K562 (cell line): ENCODE measurements at regions not wholly inside any gene's neighbourhood (a gene's known extent, or its start where the extent isn't known, plus 50 kb on each side); places are given as distances from the start of the nearest gene placed in this dataset.

Experiments
- CBFA2T3 ChIP-seq: fragments of 450-650 bp; IDR thresholded peaks from 2 replicates; pipeline ENCODE4 v1.6.1; 2017
- CBX3 ChIP-seq, 2 experiments: IDR thresholded peaks; 1 replicate in 1 of 2; 2 replicates in 1 of 2; pipeline ENCODE4 v1.6.1; 2012; ENCODE audit warnings: inconsistent platforms in 2 of 2, low read length in 2 of 2, borderline replicate concordance in 1 of 2, control low read depth in 1 of 2
- CCAR2 ChIP-seq: fragments of 200-400 bp; formaldehyde crosslinking; IDR thresholded peaks from 2 replicates; pipeline ENCODE4 v1.6.1; 2017; ENCODE audit warnings: mild to moderate bottlenecking, low read depth, low read length
- CREB3L1 ChIP-seq: fragments of 450-650 bp; IDR thresholded peaks from 2 replicates; pipeline ENCODE4 v1.6.1; 2014; ENCODE audit warnings: low read depth, mild to moderate bottlenecking, moderate library complexity, borderline replicate concordance
- DACH1 ChIP-seq: fragments of 450-650 bp; IDR thresholded peaks from 2 replicates; pipeline ENCODE4 v1.6.1; 2018; ENCODE audit not compliant: partially characterized antibody
- HMGN3 ChIP-seq: IDR thresholded peaks from 2 replicates; pipeline ENCODE4 v1.6.1; 2011; ENCODE audit warnings: borderline replicate concordance, low read depth, mild to moderate bottlenecking, mixed read lengths, low read length; ENCODE audit not compliant: insufficient read length; ENCODE audit errors: extremely low read depth
- L3MBTL2 ChIP-seq: fragments of 450-650 bp; IDR thresholded peaks from 2 replicates; pipeline ENCODE4 v1.6.1; 2016; ENCODE audit warnings: mild to moderate bottlenecking, moderate library complexity
- MED1 ChIP-seq: sonication (generic); formaldehyde crosslinking; IDR thresholded peaks from 2 replicates; pipeline ENCODE4 v1.8.1; 2023; ENCODE audit warnings: missing genetic modification reagents, borderline replicate concordance
- MEIS2 ChIP-seq: fragments of 450-650 bp; IDR thresholded peaks from 2 replicates; pipeline ENCODE4 v1.6.1; 2014; ENCODE audit warnings: mild to moderate bottlenecking; ENCODE audit not compliant: partially characterized antibody
- NFIC ChIP-seq: fragments of 450-650 bp; IDR thresholded peaks from 2 replicates; pipeline ENCODE4 v1.6.1; 2017; ENCODE audit warnings: mild to moderate bottlenecking, inconsistent platforms
- NFRKB ChIP-seq: fragments of 450-650 bp; IDR thresholded peaks from 2 replicates; pipeline ENCODE4 v1.6.1; 2016; ENCODE audit warnings: low read depth
- NR3C1 ChIP-seq: sonication (generic); formaldehyde crosslinking; IDR thresholded peaks from 2 replicates; pipeline ENCODE4 v1.8.1; 2022; ENCODE audit warnings: missing genetic modification reagents
- PRPF4 ChIP-seq: fragments of 200-400 bp; formaldehyde crosslinking; IDR thresholded peaks from one replicate; pipeline ENCODE4 v1.6.1; 2017; ENCODE audit warnings: low read length, low read depth, mild to moderate bottlenecking; ENCODE audit not compliant: insufficient read depth, poor library complexity, severe bottlenecking
- RAD21 ChIP-seq, 2 experiments: fragments of 250-450 bp in 1 of 2; fragments of 450-650 bp in 1 of 2; sonication (Bioruptor Pico) in 1 of 2; formaldehyde crosslinking in 1 of 2; IDR thresholded peaks in 1 of 2; conservative IDR thresholded peaks in 1 of 2; 2 replicates each; pipeline versions ENCODE4 v1.4.0 to v1.8.0; 2020 to 2022; ENCODE audit warnings: mild to moderate bottlenecking in 2 of 2, moderate library complexity in 1 of 2
- RBM17 ChIP-seq: fragments of 200-400 bp; formaldehyde crosslinking; IDR thresholded peaks from 2 replicates; pipeline ENCODE4 v1.6.1; 2017; ENCODE audit warnings: low read depth, mild to moderate bottlenecking, low read length, borderline replicate concordance
- RFX5 ChIP-seq: IDR thresholded peaks from 2 replicates; pipeline ENCODE4 v1.6.1; 2011; ENCODE audit warnings: low read depth, mild to moderate bottlenecking, improper control_type of control experiment, low read length
- RNF2 ChIP-seq: sonication (generic); IDR thresholded peaks from 2 replicates; pipeline ENCODE4 v1.6.1; 2016
- SIRT6 ChIP-seq: IDR thresholded peaks from one replicate; pipeline ENCODE4 v1.6.1; 2012; ENCODE audit warnings: low read depth, mild to moderate bottlenecking, control low read depth, inconsistent platforms, low read length, moderate library complexity
- SIX5 ChIP-seq, 2 experiments: IDR thresholded peaks; 2 replicates each; pipeline ENCODE4 v1.6.1; 2011; ENCODE audit warnings: low read length in 2 of 2, borderline replicate concordance in 1 of 2, low read depth in 1 of 2, mild to moderate bottlenecking in 1 of 2, moderate library complexity in 1 of 2; ENCODE audit not compliant: insufficient read depth in 1 of 2
- SMARCA4 ChIP-seq: fragments of 450-650 bp; IDR thresholded peaks from 2 replicates; pipeline ENCODE4 v1.6.1; 2016
- SPI1 ChIP-seq: IDR thresholded peaks from 2 replicates; pipeline ENCODE4 v1.6.1; 2011; ENCODE audit warnings: low read depth, low read length, control low read depth, borderline replicate concordance
- SRSF9 ChIP-seq: fragments of 200-400 bp; formaldehyde crosslinking; IDR thresholded peaks from 2 replicates; pipeline ENCODE4 v1.6.1; 2017; ENCODE audit warnings: low read depth, low read length, borderline replicate concordance
- TBP ChIP-seq: optimal IDR thresholded peaks from 2 replicates; pipeline ENCODE3; 2011; ENCODE audit warnings: low read depth, low read length, improper control_type of control experiment
- TCF3 ChIP-seq: sonication (generic); formaldehyde crosslinking; IDR thresholded peaks from 2 replicates; pipeline ENCODE4 v1.4.0; 2020; ENCODE audit warnings: mild to moderate bottlenecking, missing genetic modification reagents
- TFAM ChIP-seq: fragments of 250-450 bp; sonication (Bioruptor Pico); conservative IDR thresholded peaks from 2 replicates; pipeline ENCODE4 v1.5.0; 2021; ENCODE audit warnings: mild to moderate bottlenecking, moderate library complexity
- TGIF2 ChIP-seq: sonication (generic); formaldehyde crosslinking; IDR thresholded peaks from 2 replicates; pipeline ENCODE4 v1.8.1; 2022; ENCODE audit warnings: mild to moderate bottlenecking, missing genetic modification reagents, moderate library complexity
- ZBTB7A ChIP-seq: IDR thresholded peaks from 2 replicates; pipeline ENCODE4 v1.6.1; 2011; ENCODE audit warnings: low read depth, mild to moderate bottlenecking, low read length, moderate library complexity, borderline replicate concordance; ENCODE audit not compliant: control insufficient read depth
- ZNF212 ChIP-seq: fragments of 450-650 bp; formaldehyde crosslinking; IDR thresholded peaks from 2 replicates; pipeline ENCODE4 v1.4.0; 2020; ENCODE audit warnings: mild to moderate bottlenecking
- ZNF217 ChIP-seq: sonication (generic); formaldehyde crosslinking; IDR thresholded peaks from 2 replicates; pipeline ENCODE4 v1.8.0; 2022; ENCODE audit warnings: mild to moderate bottlenecking, missing genetic modification reagents
- ZNF384 ChIP-seq: IDR thresholded peaks from 2 replicates; pipeline ENCODE4 v1.6.1; 2012; ENCODE audit warnings: low read depth, low read length, improper control_type of control experiment

DNA sequence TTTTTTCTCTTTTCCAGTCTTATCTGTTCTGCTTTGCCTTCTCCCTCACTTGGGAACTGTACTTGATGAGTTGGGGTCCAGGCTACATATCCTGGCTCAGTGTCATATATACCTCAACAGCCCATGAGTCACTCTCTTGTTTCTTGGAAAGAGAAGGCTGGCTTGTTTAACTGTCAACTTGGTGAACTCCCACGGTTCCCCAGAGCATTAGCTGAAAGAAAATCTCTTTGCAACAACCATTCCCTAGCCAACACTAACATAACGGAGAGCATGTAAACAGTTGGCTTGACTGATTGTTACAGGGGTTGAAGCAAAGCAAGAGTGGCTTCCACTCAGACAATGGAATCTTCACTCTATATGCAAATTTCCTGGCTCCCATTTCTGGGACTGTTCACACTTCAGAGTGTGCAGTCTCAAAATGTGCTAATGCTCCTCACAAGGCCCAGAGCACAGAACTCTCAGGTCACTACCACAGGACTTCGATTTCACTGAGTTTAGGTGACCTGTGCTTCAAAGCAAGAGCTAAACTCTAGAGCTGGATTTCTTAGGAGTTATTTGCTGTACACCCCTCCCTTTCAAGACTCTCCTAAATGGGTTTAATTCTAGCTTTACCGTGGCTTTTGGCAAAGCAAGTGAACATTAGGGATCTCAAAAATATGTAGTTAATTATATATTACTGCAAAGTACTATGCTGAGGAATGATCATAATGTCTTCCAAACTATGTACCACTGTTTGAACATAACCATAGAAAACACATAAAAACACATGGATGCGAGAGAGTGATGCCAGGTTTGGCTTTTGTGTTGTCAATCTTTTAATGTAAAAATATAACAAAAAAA is 609.8 kb downstream of the RFPL4B start (continued):
- TF ChIP-seq TBP = peak; percentile 48
- 0 out of 4 replicates have a peak, but pooled peaks of 1 of the 2 experiments have one; percentile 4 for TF ChIP-seq RAD21 (CRISPR knock-in tag; conservative IDR thresholded peaks at IDR 0.05 in 1 of 2, IDR thresholded peaks at IDR 0.05 in 1 of 2)
- TF ChIP-seq ZBTB7A = peak; percentile 59; the same call in 1 of the 2 replicates
- TF ChIP-seq ZNF217 (CRISPR knock-in tag) = no peak
- peak; percentile 97 for TF ChIP-seq SMARCA4
- no peak for TF ChIP-seq PRPF4
- no peak for TF ChIP-seq RFX5
- peak; percentile 98 for TF ChIP-seq MEIS2
- peak; percentile 53 for TF ChIP-seq L3MBTL2
- peak in 1 of 2 experiments; percentile 86; a peak in 1 of 3 replicates for TF ChIP-seq CBX3 (IDR thresholded peaks at IDR 0.05; ENCODE audit: borderline replicate concordance in 1 of 2, low read length in 2 of 2)
- no peak for TF ChIP-seq RBM17
- no peak for TF ChIP-seq SPI1
- no peak for TF ChIP-seq NR3C1 (CRISPR knock-in tag)
- TF ChIP-seq NFRKB = 0 out of 2 replicates have a peak, but pooled peaks have one; percentile 29
- TF ChIP-seq TCF3 (CRISPR knock-in tag) = peak; percentile 53; the same call in 1 of the 2 replicates
- TF ChIP-seq DACH1 = peak; percentile 6
- no peak for TF ChIP-seq TFAM (CRISPR knock-in tag)
- peak; percentile 52; the same call in 1 of the 2 replicates for TF ChIP-seq RNF2
- no peak for TF ChIP-seq HMGN3
- no peak for TF ChIP-seq ZNF212 (CRISPR knock-in tag)
- peak; percentile 56; the same call in 1 of the 2 replicates for TF ChIP-seq ZNF384
- TF ChIP-seq CBFA2T3 = peak; percentile 83
- TF ChIP-seq NFIC = peak; percentile 77
- TF ChIP-seq MED1 (CRISPR knock-in tag) = no peak
- no peak for TF ChIP-seq SRSF9
- TF ChIP-seq CCAR2 = no peak
- no peak for TF ChIP-seq SIRT6
- no peak for TF ChIP-seq CREB3L1
- no peak for TF ChIP-seq TGIF2
- no peak for TF ChIP-seq SIX5 (IDR thresholded peaks at IDR 0.05; ENCODE audit: borderline replicate concordance in 1 of 2, insufficient read depth in 1 of 2, low read depth in 1 of 2, low read length in 2 of 2)
